ENCODE measurements at regions not wholly inside any gene's neighbourhood (a gene's known extent, or its start where the extent isn't known, plus 50 kb on each side); places are given as distances from the start of the nearest gene placed in this dataset.

DNA sequence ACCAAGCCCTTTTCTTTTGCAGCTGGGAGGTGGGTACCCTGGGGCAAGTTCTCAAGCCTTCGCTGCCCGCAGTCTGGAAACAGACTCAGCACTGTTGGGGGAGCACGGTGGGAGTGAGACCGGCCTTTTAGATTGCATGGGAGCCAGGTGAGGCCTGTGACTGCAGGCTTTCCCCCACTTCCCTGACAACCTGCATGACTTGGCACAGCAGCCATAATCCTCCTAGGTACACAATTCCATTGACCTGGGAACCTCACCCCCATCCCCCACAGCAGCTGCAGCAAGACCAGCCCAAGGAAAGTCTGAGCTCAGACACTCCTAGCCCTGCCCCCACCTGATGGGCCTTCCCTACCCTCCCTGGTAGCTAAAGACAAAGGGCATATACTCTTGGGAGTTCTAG, 52.2 kb upstream of the CCDC80 start:
- Histone ChIP-seq H3K4me1 (ENCODE audit: control insufficient read depth in 1 of 2, insufficient read depth in 1 of 2, low read depth in 1 of 2, low read length in 1 of 2) (no peaks in the 10 kb centered on the region), H3K36me3 (no peaks in the 10 kb centered on the region), H3K4me3 (ENCODE audit: low read depth in 1 of 2, low read length in 1 of 2) (no peak overlapping the region)

More for the DNA sequence above, 52.2 kb upstream of the CCDC80 start:
- TF ChIP-seq, protein P1, sequence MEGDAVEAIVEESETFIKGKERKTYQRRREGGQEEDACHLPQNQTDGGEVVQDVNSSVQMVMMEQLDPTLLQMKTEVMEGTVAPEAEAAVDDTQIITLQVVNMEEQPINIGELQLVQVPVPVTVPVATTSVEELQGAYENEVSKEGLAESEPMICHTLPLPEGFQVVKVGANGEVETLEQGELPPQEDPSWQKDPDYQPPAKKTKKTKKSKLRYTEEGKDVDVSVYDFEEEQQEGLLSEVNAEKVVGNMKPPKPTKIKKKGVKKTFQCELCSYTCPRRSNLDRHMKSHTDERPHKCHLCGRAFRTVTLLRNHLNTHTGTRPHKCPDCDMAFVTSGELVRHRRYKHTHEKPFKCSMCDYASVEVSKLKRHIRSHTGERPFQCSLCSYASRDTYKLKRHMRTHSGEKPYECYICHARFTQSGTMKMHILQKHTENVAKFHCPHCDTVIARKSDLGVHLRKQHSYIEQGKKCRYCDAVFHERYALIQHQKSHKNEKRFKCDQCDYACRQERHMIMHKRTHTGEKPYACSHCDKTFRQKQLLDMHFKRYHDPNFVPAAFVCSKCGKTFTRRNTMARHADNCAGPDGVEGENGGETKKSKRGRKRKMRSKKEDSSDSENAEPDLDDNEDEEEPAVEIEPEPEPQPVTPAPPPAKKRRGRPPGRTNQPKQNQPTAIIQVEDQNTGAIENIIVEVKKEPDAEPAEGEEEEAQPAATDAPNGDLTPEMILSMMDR (IDR thresholded peaks at IDR 0.05), result no peak
- no peaks in the 10 kb centered on the region for H3K27me3 ChIP-seq
- no peak overlapping the region for H3K27ac ChIP-seq
- no peaks in the 10 kb centered on the region for H3K9me3 ChIP-seq
